Epithelial cell of proximal tubule (primary cell): ENCODE measurements at regions not wholly inside any gene's neighbourhood (a gene's known extent, or its start where the extent isn't known, plus 50 kb on each side); places are given as distances from the start of the nearest gene placed in this dataset.
"Not testable (repeated sequence)": the region's sequence is repeated elsewhere in the genome, so short reads cannot be mapped to it uniquely, and the experiment has no call there.

ENCODE experiments used
- DNase-seq: peaks from one replicate; pipeline ENCODE4 v3.0.0-alpha.2; 2011; ENCODE audit warnings: low read depth
- H3K4me3 ChIP-seq: 2 replicates; pipeline ENCODE4 v1.5.1; 2011; ENCODE audit warnings: low read depth, mild to moderate bottlenecking, low read length
- TF ChIP-seq, protein P1 (sequence below): conservative IDR thresholded peaks from 2 replicates; pipeline ENCODE4 v1.5.1; 2012; ENCODE audit warnings: low read depth, mild to moderate bottlenecking, low read length

- no peak for DNase-seq
- TF ChIP-seq, protein P1, sequence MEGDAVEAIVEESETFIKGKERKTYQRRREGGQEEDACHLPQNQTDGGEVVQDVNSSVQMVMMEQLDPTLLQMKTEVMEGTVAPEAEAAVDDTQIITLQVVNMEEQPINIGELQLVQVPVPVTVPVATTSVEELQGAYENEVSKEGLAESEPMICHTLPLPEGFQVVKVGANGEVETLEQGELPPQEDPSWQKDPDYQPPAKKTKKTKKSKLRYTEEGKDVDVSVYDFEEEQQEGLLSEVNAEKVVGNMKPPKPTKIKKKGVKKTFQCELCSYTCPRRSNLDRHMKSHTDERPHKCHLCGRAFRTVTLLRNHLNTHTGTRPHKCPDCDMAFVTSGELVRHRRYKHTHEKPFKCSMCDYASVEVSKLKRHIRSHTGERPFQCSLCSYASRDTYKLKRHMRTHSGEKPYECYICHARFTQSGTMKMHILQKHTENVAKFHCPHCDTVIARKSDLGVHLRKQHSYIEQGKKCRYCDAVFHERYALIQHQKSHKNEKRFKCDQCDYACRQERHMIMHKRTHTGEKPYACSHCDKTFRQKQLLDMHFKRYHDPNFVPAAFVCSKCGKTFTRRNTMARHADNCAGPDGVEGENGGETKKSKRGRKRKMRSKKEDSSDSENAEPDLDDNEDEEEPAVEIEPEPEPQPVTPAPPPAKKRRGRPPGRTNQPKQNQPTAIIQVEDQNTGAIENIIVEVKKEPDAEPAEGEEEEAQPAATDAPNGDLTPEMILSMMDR, result no peak
- no peak overlapping the region for H3K4me3 ChIP-seq
Observed at GRCh38 chr7:81459485-81459884, 310.4 kb downstream of the HGF start.

DNA sequence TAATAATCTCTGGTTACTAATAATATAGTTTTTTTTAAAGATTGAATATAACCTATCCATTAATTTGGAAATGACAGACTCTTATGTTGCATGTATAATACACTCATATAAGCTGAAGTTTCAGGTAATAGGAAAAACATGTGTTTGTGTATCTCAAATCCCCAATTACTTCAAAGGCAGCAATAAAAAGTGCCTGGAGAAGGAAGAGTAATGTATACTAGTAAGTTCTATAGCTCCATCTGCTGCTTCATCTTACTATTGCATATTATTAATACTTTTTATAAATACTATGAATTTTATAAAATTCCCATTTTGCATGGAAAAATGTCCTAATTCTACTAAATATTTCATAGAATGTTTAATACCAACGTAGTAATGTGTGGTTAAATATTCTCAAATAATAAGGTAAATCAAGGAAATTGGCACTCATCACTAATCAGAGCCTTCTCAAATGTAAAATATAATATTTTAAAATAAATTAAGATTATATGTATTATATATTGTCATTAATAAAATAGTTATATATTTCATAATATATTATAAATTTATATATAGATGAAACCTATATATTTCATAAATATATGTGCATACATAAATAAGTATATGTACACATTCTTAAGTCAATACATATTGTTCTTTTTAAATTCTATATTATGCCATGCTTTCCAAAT is 311.9 kb downstream of the HGF start:
- no peak overlapping the region for H3K4me3 ChIP-seq
- TF ChIP-seq, protein P1, result peak; percentile 47
- no peak for DNase-seq

DNA sequence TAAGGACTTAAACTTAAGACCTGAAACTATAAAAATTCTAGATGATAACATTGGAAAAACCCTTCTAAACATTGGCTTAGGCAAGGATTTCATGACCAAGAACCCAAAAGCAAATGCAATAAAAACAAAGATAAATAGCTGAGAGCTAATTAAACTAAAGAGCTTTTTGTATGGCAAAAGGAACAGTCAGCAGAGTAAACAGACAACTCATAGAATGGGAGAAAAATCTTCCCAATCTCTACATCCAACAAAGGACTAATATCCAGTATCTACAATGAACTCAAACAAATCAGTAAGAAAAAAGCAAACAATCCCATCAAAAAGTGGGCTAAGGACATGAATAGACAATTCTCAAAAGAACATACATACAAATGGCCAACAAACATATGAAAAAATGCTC is 316.1 kb downstream of the HGF start:
- not testable (repeated sequence) for DNase-seq, H3K4me3 ChIP-seq

GRCh38 chr7:81449105-81449504 is 320.7 kb downstream of the HGF start:
- TF ChIP-seq, protein P1, result no peak
- DNase-seq, result no peak
- no peak overlapping the region for H3K4me3 ChIP-seq

DNA sequence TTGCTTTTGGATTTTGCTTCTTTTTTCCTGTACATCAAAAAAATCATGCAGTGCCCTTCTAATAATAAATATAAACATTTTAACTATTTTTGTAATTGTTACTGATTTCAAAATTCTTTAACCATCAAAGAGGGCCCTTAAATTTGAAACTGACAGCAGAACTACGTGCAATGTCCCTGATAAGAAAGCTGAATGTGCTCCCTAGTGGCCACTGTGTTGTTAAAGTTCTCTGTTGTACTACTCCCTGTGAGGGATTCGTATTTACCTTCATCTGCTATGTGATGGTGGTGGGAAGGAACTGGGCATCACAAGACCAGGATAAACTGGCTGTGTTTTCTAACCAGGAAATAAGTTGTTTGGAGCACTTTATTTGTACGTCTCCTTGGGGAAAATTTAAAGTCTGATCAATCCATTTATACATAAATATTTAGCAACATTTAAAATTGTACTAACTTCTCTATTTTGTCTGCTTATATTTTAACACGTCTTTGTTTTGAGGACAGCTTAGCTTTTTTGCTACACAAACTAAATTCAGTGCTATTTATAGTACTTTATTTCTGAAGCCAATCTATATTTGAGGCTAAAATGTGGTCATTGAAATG is 322.4 kb downstream of the HGF start:
- no peak overlapping the region for H3K4me3 ChIP-seq
- DNase-seq, result no peak
- TF ChIP-seq, protein P1, result peak; percentile 75

- no peak overlapping the region for H3K4me3 ChIP-seq
- TF ChIP-seq, protein P1, result no peak
- no peak for DNase-seq
Observed at GRCh38 chr7:81446212-81446611, 323.6 kb downstream of the HGF start.

- H3K4me3 ChIP-seq, result no peak overlapping the region
- TF ChIP-seq, protein P1, result no peak
- DNase-seq, result no peak
Observed at GRCh38 chr7:81445462-81445861, 324.4 kb downstream of the HGF start.
